22Rv1 (cell line): ENCODE measurements at regions not wholly inside any gene's neighbourhood (a gene's known extent, or its start where the extent isn't known, plus 50 kb on each side); places are given as distances from the start of the nearest gene placed in this dataset.

ENCODE experiments used
- H3K27ac ChIP-seq: fragments of 450-650 bp; 2 replicates; pipeline ENCODE4 v1.5.1; 2017
- ZFX ChIP-seq: fragments of 450-650 bp; IDR thresholded peaks from 2 replicates; pipeline ENCODE4 v1.6.1; 2017; ENCODE audit warnings: antibody characterized with exemption, borderline replicate concordance
- TF ChIP-seq, protein P1 (sequence below): fragments of 450-650 bp; IDR thresholded peaks from 2 replicates; pipeline ENCODE4 v1.5.1; 2017; ENCODE audit warnings: mild to moderate bottlenecking

DNA sequence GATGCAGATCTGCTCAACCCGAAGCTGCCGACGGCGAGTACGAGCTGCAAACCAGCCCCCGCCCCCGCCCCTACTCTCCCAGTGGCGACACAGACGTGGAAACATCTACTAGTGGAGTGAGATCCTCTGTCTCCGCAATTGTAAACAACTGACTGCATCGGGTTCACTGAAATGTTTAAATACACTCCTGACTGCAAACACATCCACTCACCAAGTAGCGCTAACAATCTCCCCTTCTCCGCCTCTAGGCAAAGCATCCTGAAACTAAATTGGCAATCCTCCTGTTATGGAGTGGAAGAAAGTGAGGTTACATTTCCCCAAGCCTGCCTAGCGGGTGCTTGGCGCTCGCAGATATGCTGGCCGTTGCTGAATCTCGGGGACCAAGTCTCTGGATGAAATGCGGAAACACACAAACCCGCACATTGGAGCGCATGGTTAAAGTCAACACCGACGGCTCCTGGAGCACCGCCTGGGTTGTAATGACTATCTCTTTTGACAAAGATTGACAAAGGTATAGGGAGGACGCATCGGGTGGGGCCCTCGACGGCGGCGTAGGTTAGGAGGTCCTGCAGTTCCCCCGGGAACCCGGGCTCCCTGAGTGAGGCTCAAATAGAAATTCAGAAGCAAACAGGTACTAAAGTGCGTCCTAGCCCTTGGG lies 117.0 kb upstream of the TEX13C start:
- no peak for TF ChIP-seq ZFX
- TF ChIP-seq, protein P1, sequence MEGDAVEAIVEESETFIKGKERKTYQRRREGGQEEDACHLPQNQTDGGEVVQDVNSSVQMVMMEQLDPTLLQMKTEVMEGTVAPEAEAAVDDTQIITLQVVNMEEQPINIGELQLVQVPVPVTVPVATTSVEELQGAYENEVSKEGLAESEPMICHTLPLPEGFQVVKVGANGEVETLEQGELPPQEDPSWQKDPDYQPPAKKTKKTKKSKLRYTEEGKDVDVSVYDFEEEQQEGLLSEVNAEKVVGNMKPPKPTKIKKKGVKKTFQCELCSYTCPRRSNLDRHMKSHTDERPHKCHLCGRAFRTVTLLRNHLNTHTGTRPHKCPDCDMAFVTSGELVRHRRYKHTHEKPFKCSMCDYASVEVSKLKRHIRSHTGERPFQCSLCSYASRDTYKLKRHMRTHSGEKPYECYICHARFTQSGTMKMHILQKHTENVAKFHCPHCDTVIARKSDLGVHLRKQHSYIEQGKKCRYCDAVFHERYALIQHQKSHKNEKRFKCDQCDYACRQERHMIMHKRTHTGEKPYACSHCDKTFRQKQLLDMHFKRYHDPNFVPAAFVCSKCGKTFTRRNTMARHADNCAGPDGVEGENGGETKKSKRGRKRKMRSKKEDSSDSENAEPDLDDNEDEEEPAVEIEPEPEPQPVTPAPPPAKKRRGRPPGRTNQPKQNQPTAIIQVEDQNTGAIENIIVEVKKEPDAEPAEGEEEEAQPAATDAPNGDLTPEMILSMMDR, result no peak

DNA sequence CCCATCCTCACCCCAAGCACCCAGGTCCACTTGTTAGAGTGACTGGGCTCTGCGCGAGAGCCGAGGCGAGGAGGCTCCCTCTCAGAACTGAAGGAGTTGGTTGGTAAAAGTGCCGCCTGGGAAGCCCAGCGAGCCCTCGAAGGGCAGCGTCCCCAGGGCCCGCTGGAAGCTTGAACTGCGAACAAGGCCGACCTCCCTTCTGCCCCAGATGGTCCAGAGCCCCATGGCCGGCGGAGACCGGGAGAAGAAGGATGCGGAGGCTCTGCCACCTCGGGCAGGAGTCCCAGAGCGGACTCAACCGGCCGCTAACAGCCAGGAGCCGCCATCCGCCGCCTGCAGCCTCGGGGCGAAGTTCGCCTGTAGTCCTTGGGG lies 116.3 kb upstream of the TEX13C start:
- H3K27ac ChIP-seq, result peak overlapping the region; percentile 77
- TF ChIP-seq, protein P1, result no peak
- no peak for TF ChIP-seq ZFX

More for the DNA sequence above, 117.0 kb upstream of the TEX13C start:
- H3K27ac ChIP-seq, result peak overlapping the region; percentile 77; the same call in 1 of the 2 replicates

DNA sequence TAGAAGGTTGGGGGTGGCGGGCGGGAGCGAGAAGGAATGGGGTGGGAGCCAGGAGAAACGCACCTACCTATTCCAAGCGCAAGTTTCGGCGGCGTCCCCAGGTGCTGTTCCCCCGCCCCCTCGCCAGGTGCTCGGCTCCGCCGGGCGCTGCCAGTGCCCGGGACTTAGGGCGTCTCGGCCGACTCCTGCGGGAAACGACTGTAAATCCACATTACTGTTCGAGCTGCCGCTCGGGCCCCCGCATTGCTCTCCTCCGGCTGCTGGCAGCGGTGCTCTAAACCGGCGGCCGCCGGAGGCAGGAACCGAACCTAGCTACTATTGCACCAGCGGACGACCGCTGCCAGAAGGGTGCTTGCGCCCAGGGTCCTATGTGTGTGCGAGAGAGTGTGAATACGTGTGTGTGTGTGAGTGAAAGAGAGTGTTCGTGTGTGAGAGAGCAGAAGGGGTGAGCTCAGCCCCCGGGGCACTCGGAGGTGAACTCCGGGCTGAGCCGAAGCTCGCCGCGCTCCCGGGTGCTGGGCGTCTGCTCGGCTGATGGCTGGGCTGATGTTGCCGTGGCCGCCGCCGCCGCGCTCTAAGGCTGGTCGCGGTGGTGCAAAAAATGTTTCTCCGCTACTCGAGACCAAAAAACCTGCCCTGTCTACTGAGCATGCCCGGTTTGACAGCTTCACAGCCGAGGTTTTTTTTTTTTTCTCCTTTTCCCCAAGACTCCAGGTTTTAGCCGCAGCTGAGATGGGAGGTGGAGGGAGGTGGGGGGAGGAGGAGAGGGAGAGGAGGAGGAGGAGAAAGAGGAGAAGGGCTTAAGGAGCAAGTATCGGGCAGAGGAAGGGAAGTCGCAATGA lies 115.7 kb upstream of the TEX13C start:
- H3K27ac ChIP-seq, result peak overlapping the region; percentile 77
- no peak for TF ChIP-seq ZFX
- TF ChIP-seq, protein P1, result no peak

DNA sequence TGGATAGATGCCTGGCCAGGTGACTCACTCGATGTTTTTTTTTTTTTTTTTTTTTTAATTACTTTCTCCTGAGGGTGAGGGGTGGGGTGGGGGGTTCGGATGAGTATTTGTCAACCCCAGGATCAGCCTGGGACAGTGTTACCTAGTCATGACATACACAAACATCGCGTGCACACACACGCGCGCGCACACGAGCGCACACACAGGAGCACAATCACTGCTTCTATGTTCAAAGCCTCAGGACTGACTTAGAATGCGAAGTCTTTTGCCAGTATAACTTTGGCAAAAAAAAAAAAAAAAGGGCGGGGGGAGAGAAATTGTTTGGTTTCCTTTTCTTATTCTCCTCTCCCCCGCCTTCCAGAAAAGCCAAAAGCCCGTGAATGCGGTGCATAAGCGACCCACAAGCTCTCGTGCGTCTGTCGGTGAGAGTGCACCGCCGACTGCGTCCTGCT lies 115.0 kb upstream of the TEX13C start:
- no peak for TF ChIP-seq ZFX
- TF ChIP-seq, protein P1, result no peak
- H3K27ac ChIP-seq, result peak overlapping the region; percentile 77

DNA sequence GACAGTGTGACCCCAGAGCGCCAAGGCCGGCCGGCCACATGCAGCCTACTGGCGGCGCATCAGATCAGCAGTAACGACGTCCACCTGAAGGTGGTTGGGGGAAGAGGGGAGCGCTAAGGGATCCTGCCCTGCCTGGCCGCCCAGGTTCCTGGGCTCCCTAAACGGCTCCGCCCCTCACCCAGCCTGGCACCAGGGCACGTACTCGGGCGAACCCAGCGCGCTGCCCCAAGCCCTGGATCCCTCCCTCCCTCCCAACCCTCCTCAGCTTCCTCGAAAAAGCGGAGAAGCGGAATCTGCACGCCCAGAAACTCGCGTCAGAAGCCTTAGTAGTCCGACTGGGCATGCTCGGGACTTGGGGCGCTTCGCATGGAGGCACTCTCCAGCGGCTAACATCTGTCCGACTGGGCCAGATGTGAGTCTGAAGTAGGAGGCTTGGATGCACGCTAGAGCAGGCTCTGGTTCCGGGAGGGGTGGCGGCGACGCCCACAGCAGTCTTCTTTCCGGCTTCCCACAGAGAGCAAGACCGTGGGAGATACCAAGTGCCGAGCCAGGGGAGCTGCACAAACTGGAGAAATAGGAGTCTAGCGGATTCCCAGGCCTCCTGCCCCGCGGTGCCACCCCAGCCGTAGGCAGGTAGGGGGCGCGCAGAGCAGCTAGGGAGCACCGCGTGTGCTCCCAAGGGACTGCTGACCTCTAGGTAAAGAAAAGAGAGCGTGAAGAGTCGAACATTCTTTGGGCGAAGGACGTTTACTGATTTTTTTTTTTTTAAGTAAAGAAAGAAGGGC lies 114.3 kb upstream of the TEX13C start:
- H3K27ac ChIP-seq, result peak overlapping the region; percentile 77

DNA sequence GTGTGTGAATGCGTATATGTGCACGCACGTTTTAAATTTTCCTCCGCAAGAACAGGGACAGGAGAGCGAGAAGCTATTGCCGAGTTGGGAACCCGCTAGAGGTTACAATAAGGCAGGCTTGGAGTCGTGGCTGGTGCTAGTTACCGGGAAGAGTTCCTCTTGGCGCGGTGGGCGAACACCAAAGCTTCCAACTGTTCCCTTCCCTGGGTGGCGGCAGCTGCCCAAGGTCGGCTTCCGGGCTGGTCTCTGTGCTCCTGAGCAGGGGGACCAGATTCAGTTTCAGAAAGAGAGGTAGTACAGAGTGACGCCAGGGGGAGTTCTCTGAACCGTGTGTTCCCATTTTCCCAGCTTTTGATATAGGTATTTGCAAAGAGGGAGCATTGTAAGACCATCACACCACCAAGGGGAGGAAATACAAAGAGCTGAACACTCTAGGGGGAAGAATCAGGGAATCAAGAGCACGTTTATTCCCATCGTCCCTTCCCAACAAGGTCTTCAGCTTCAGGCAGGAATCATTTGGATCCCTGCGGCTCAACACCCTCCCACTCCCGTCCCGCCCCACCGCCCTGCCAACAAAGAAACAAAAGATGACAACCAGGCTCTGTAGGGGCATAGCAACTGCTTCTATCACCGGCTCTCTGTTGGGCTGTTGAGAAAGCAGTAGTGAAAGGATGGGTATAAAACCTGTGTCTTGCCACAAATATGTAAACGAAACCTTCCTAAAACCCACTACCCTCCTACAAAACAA lies 113.6 kb upstream of the TEX13C start:
- no peak for TF ChIP-seq ZFX
- TF ChIP-seq, protein P1, result 0 out of 2 replicates have a peak, but pooled peaks have one; percentile 24
- peak overlapping the region; percentile 77 for H3K27ac ChIP-seq

More for the DNA sequence above, 114.3 kb upstream of the TEX13C start:
- TF ChIP-seq, protein P1, result peak; percentile 54
- TF ChIP-seq ZFX, result no peak
